ENCODE measurements at regions not wholly inside any gene's neighbourhood (a gene's known extent, or its start where the extent isn't known, plus 50 kb on each side); places are given as distances from the start of the nearest gene placed in this dataset.

DNA sequence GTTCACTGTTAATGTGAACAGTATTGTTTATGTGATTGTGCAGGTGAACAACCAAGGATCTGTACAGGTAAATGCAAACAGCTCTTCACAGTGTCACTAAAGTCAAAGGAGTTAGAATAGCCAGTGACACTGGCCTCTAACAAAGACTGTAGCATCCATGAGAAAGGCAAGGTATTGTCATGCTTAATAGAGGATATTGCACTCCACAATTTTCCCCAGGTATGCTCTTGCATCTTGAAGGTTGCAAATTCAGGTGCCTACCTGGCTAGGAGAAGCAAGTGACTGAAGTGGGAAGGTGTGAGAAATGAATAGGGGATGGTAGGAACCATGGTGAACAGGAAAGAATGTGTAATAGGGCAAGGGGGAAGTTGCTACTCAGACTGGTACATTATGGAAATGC is 101.2 kb upstream of the EFNA5 start:
- Histone ChIP-seq H3K4me3 (ENCODE audit: low read depth in 2 of 2, low read length in 2 of 2) (no peak overlapping the region), H3K27me3 (ENCODE audit: control insufficient read depth, insufficient read depth, low read length) (peaks cover 2% of the 10 kb centered on the region), H3K4me1 (ENCODE audit: control insufficient read depth, insufficient read depth, low read length) (no peaks in the 10 kb centered on the region), H3K9me3 (ENCODE audit: control insufficient read depth, insufficient read depth, low read depth, low read length) (no peaks in the 10 kb centered on the region), H3K27ac (ENCODE audit: low read length) (no peak overlapping the region), H3K36me3 (ENCODE audit: control insufficient read depth, insufficient read depth, low read length) (no peaks in the 10 kb centered on the region)
- no peak for ATAC-seq
- TF ChIP-seq, protein P1, sequence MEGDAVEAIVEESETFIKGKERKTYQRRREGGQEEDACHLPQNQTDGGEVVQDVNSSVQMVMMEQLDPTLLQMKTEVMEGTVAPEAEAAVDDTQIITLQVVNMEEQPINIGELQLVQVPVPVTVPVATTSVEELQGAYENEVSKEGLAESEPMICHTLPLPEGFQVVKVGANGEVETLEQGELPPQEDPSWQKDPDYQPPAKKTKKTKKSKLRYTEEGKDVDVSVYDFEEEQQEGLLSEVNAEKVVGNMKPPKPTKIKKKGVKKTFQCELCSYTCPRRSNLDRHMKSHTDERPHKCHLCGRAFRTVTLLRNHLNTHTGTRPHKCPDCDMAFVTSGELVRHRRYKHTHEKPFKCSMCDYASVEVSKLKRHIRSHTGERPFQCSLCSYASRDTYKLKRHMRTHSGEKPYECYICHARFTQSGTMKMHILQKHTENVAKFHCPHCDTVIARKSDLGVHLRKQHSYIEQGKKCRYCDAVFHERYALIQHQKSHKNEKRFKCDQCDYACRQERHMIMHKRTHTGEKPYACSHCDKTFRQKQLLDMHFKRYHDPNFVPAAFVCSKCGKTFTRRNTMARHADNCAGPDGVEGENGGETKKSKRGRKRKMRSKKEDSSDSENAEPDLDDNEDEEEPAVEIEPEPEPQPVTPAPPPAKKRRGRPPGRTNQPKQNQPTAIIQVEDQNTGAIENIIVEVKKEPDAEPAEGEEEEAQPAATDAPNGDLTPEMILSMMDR (IDR thresholded peaks at IDR 0.05) = no peak
- no peak for TF ChIP-seq SIN3A (IDR thresholded peaks at IDR 0.05; ENCODE audit: borderline replicate concordance, insufficient read depth, low read depth, low read length)
- no peak for DNase-seq (ENCODE audit: low read depth, low spot score)
- in situ Hi-C loops (cut with HindIII; ENCODE audit: low pct_unique_long_range_greater_than_20kb, low sequenced_read_pairs) = no loop called here
- CTCF ChIA-PET = no interaction called here
- no TSS peak for BruUV-seq (replicated peaks)
- intact Hi-C loops (cut with micrococcal nuclease; ENCODE audit: unreplicated experiment) = no loop called here
- POLR2A ChIA-PET = no interaction called here

- in situ Hi-C loops (cut with HindIII; ENCODE audit: low pct_unique_long_range_greater_than_20kb, low sequenced_read_pairs) (no loop called here), intact Hi-C loops (cut with micrococcal nuclease; ENCODE audit: unreplicated experiment) (no loop called here)
- DNase-seq (ENCODE audit: low read depth, low spot score) (no peak), ATAC-seq (no peak)
- H3K4me3 ChIP-seq (ENCODE audit: low read depth in 2 of 2, low read length in 2 of 2) = no peak overlapping the region
- no peaks in the 10 kb centered on the region for H3K9me3 ChIP-seq (ENCODE audit: control insufficient read depth, insufficient read depth, low read depth, low read length)
- peaks cover 2% of the 10 kb centered on the region for H3K27me3 ChIP-seq (ENCODE audit: control insufficient read depth, insufficient read depth, low read length)
- TF ChIP-seq POLR2AphosphoS5 (IDR thresholded peaks at IDR 0.05; ENCODE audit: low read depth, low read length) (no peak), TCF7L2 (IDR thresholded peaks at IDR 0.05; ENCODE audit: low read depth, low read length) (no peak), SIN3A (IDR thresholded peaks at IDR 0.05; ENCODE audit: borderline replicate concordance, insufficient read depth, low read depth, low read length) (no peak)
- TF ChIP-seq, protein P1 (IDR thresholded peaks at IDR 0.05) = no peak
- TF ChIP-seq, protein P2, sequence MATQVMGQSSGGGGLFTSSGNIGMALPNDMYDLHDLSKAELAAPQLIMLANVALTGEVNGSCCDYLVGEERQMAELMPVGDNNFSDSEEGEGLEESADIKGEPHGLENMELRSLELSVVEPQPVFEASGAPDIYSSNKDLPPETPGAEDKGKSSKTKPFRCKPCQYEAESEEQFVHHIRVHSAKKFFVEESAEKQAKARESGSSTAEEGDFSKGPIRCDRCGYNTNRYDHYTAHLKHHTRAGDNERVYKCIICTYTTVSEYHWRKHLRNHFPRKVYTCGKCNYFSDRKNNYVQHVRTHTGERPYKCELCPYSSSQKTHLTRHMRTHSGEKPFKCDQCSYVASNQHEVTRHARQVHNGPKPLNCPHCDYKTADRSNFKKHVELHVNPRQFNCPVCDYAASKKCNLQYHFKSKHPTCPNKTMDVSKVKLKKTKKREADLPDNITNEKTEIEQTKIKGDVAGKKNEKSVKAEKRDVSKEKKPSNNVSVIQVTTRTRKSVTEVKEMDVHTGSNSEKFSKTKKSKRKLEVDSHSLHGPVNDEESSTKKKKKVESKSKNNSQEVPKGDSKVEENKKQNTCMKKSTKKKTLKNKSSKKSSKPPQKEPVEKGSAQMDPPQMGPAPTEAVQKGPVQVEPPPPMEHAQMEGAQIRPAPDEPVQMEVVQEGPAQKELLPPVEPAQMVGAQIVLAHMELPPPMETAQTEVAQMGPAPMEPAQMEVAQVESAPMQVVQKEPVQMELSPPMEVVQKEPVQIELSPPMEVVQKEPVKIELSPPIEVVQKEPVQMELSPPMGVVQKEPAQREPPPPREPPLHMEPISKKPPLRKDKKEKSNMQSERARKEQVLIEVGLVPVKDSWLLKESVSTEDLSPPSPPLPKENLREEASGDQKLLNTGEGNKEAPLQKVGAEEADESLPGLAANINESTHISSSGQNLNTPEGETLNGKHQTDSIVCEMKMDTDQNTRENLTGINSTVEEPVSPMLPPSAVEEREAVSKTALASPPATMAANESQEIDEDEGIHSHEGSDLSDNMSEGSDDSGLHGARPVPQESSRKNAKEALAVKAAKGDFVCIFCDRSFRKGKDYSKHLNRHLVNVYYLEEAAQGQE (IDR thresholded peaks at IDR 0.05; ENCODE audit: insufficient read depth in 1 of 2, low read depth in 2 of 2, low read length in 1 of 2) = no peak
- no peak overlapping the region for H3K27ac ChIP-seq (ENCODE audit: low read length)
- POLR2A ChIA-PET = no interaction called here
- H3K36me3 ChIP-seq (ENCODE audit: control insufficient read depth, insufficient read depth, low read length) = no peaks in the 10 kb centered on the region
- no peaks in the 10 kb centered on the region for H3K4me1 ChIP-seq (ENCODE audit: control insufficient read depth, insufficient read depth, low read length)
- CTCF ChIA-PET = no interaction called here
- BruUV-seq (replicated peaks) = no TSS peak
Measured at GRCh38 chr5:107770051-107770450, 99.3 kb upstream of the EFNA5 start.

GRCh38 chr5:107769519-107769918 is 98.8 kb upstream of the EFNA5 start:
- TF ChIP-seq, protein P2 (IDR thresholded peaks at IDR 0.05; ENCODE audit: insufficient read depth in 1 of 2, low read depth in 2 of 2, low read length in 1 of 2) = no peak
- TF ChIP-seq SIN3A (IDR thresholded peaks at IDR 0.05; ENCODE audit: borderline replicate concordance, insufficient read depth, low read depth, low read length) (no peak), POLR2AphosphoS5 (IDR thresholded peaks at IDR 0.05; ENCODE audit: low read depth, low read length) (no peak), TCF7L2 (IDR thresholded peaks at IDR 0.05; ENCODE audit: low read depth, low read length) (no peak)
- TF ChIP-seq, protein P1 (IDR thresholded peaks at IDR 0.05) = no peak
- POLR2A ChIA-PET = no interaction called here

More at GRCh38 chr5:107769519-107769918, 98.8 kb upstream of the EFNA5 start:
- no TSS peak for BruUV-seq (replicated peaks)
- no peak for DNase-seq (ENCODE audit: low read depth, low spot score)
- CTCF ChIA-PET = no interaction called here
- intact Hi-C loops (cut with micrococcal nuclease; ENCODE audit: unreplicated experiment) = no loop called here
- H3K27ac ChIP-seq (ENCODE audit: low read length) = no peak overlapping the region
- H3K4me1 ChIP-seq (ENCODE audit: control insufficient read depth, insufficient read depth, low read length) = no peaks in the 10 kb centered on the region
- ATAC-seq = no peak
- no peaks in the 10 kb centered on the region for H3K9me3 ChIP-seq (ENCODE audit: control insufficient read depth, insufficient read depth, low read depth, low read length)
- H3K36me3 ChIP-seq (ENCODE audit: control insufficient read depth, insufficient read depth, low read length) = no peaks in the 10 kb centered on the region
- in situ Hi-C loops (cut with HindIII; ENCODE audit: low pct_unique_long_range_greater_than_20kb, low sequenced_read_pairs) = no loop called here
- H3K4me3 ChIP-seq (ENCODE audit: low read depth in 2 of 2, low read length in 2 of 2) = no peak overlapping the region
- H3K27me3 ChIP-seq (ENCODE audit: control insufficient read depth, insufficient read depth, low read length) = peaks cover 2% of the 10 kb centered on the region
